Epithelial cell of prostate (primary cell): ENCODE measurements at regions not wholly inside any gene's neighbourhood (a gene's known extent, or its start where the extent isn't known, plus 50 kb on each side); places are given as distances from the start of the nearest gene placed in this dataset.
"Not testable (repeated sequence)": the region's sequence is repeated elsewhere in the genome, so short reads cannot be mapped to it uniquely, and the experiment has no call there.

Experiments
- DNase-seq: peaks from one replicate; pipeline ENCODE4 v3.0.0-alpha.2; 2011; ENCODE audit warnings: low read depth, low spot score
- H3K27ac ChIP-seq: fragments of 450-650 bp; 2 replicates; pipeline ENCODE4 v1.5.1; 2017; ENCODE audit warnings: mild to moderate bottlenecking

GRCh38 chr3:146382386-146382785 lies 87.0 kb downstream of the PLSCR2 start:
- no peak for DNase-seq

GRCh38 chr3:146380046-146380445 lies 89.3 kb downstream of the PLSCR2 start:
- H3K27ac ChIP-seq: no peak overlapping the region
- DNase-seq: no peak

More at GRCh38 chr3:146382386-146382785, 87.0 kb downstream of the PLSCR2 start:
- H3K27ac ChIP-seq: no peak overlapping the region

DNA sequence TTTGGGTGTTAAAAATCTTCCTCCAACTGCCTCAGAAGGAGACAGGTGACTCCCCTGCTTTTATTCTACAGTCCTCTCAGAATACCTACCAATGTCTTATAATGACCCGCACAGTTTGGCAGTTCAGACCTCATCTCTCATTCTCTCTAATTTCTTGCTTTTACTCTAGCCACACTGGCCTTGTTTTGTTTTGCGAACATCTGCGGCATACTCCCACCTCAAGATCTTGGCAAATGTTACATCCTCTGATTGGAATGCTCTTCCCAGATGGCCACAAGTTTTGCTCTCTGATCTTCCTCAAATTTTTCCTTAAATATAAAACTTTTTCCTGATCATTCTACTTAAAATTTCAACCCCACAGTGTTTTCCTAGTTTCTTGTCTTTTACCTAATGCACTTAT lies 94.1 kb downstream of the PLSCR2 start:
- H3K27ac ChIP-seq: no peak overlapping the region
- DNase-seq: no peak

GRCh38 chr3:146374146-146374545 lies 95.2 kb downstream of the PLSCR2 start:
- no peak overlapping the region for H3K27ac ChIP-seq
- no peak for DNase-seq

DNA sequence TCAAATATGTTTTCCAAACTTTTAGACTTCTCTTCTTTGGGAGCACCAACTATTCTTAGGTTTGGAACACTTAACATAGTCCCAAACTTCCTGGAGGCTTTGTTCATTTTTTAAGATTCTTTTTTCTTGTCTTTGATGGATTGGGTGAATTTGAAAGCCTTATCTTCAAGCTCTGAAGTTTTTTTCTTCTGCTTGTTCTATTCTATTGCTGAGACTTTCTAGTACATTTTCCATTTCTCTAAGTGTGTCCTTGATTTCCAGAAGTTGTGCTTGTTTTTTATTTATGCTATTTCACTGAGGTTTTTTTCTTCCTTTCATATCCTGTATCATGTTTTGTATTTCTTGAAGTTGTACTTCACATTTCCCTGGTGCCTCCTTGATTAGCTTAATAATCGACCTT lies 97.5 kb downstream of the PLSCR2 start:
- no peak for DNase-seq
- H3K27ac ChIP-seq: no peak overlapping the region

- H3K27ac ChIP-seq: no peak overlapping the region
- DNase-seq: no peak
Observed at GRCh38 chr3:146368882-146369523, 100.4 kb downstream of the PLSCR2 start.

DNA sequence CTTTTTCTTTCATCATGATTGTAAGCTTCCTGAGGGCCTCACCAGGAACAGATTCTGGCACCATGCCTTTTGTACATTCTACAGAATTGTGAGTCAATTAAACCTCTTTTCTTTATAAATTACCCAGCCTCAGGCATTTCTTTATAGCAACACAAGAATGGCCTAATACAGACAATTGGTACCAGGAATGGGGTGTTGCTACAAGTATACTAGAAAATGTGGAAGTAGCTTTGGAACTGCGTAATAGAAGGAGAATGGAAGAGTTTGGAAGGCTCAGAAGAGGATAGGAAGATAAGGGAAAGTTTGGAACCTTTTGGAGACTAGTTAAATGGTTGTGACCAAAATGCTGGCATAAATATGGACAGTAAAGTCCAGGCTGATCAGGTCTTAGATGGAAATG lies 108.9 kb upstream of the PLSCR4 start:
- H3K27ac ChIP-seq: no peak overlapping the region

GRCh38 chr3:146354421-146354820 lies 103.5 kb upstream of the PLSCR4 start:
- not testable (repeated sequence) for H3K27ac ChIP-seq, DNase-seq

More for the DNA sequence above, 108.9 kb upstream of the PLSCR4 start:
- no peak for DNase-seq

DNA sequence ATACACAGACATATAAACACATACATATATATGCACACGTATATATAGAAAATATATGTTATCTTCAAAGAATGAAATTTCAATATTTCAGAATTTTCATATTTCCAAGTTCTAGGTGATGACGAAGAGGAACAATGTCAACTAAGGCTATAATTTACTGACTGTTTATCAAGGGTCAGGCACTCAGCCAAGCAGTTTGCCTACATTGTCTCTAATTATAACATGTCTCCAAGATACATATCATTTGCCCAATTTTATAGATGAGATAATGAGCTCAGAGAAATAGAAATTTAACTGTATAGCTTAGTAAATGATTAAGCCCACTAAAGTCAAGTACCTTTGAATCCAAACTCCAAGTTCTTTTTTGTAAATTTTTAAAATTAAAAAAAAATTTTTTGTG lies 99.9 kb upstream of the PLSCR4 start:
- H3K27ac ChIP-seq: no peak overlapping the region
- no peak for DNase-seq

DNA sequence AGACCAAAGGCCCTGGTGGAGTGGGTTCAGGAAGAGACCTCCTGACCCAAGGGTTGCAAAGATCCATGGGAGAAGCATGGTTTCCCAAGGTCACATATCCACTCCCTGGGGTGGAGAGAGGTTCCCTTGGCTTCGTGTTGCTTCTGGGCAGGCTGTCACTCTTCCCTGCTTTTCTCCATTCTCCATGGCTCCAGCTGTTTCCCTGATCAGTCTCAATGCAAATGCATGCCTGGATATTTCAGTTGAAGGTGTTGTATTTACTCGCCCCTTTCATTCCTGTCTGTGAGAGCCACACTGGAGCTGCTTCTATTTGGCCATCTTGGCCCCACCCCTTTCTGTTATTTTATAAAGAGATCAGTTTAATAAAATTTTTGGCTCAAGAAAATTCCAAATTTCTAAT lies 95.0 kb upstream of the PLSCR4 start:
- H3K27ac ChIP-seq: no peak overlapping the region
- DNase-seq: no peak

- no peak overlapping the region for H3K27ac ChIP-seq
Observed at GRCh38 chr3:146343551-146343950, 92.6 kb upstream of the PLSCR4 start.

GRCh38 chr3:146342989-146343388 lies 92.1 kb upstream of the PLSCR4 start:
- H3K27ac ChIP-seq: no peak overlapping the region
- DNase-seq: no peak

More at GRCh38 chr3:146343551-146343950, 92.6 kb upstream of the PLSCR4 start:
- no peak for DNase-seq

GRCh38 chr3:146339349-146339748 lies 88.4 kb upstream of the PLSCR4 start:
- no peak overlapping the region for H3K27ac ChIP-seq
- DNase-seq: no peak

- H3K27ac ChIP-seq: no peak overlapping the region
- DNase-seq: no peak
Observed at GRCh38 chr3:146337991-146338390, 87.1 kb upstream of the PLSCR4 start.

DNA sequence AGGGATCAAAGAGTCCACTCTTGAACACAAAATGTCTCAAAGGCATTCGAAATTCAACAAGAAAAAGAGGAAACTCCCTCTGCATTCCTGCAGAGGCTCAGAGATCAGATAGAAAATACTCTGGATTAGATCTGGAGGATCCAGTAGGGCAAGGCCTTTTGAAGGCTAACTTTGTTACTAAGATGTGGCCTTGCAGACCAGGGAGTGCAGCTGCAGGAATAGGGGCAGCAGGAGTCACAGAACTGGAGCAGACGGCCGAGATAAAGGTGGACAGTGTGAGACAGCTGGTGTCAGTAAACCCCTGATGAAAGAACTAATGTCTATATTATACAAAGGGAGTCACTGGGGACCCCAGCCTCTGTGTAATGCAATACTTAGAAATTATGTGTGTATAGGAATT lies 84.5 kb upstream of the PLSCR4 start:
- no peak for DNase-seq
- H3K27ac ChIP-seq: no peak overlapping the region

DNA sequence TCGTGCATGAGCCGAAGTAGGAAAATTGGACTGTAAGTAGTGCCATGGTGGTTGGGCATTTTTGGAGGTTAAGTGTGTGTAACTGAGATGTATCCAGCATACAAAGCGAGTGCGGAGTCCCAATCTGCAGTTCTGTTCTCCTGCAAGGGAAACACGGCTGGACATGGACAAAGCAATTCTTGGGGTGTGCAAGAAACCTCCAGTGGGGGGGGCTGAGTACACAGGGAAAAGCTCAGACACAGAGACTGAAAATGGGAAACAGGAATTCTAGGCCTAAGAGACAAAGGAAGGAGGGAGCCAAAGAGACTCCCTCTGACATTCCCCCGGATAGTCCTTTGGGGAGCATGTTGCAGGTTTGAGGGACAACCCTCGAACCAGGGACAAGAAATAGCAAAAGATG lies 83.2 kb upstream of the PLSCR4 start:
- no peak overlapping the region for H3K27ac ChIP-seq
- DNase-seq: no peak

DNA sequence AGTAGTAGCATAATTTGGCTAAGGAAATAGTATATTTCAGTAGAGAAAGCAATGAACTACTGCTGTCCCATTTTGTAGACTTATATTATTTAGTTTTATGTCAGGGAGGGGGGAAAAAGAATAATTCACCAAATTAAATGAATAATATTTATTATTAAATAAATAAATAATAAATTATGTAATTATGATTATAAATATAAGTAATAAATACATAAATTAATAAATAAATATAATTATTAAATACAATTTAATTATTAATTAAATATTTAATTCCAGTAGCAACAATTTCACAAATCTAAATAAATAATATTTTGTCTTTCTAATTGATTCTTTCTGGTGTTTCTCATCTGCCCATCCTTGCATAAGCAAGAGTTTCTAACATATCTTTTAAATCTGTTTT lies 81.1 kb upstream of the PLSCR4 start:
- no peak for DNase-seq

DNA sequence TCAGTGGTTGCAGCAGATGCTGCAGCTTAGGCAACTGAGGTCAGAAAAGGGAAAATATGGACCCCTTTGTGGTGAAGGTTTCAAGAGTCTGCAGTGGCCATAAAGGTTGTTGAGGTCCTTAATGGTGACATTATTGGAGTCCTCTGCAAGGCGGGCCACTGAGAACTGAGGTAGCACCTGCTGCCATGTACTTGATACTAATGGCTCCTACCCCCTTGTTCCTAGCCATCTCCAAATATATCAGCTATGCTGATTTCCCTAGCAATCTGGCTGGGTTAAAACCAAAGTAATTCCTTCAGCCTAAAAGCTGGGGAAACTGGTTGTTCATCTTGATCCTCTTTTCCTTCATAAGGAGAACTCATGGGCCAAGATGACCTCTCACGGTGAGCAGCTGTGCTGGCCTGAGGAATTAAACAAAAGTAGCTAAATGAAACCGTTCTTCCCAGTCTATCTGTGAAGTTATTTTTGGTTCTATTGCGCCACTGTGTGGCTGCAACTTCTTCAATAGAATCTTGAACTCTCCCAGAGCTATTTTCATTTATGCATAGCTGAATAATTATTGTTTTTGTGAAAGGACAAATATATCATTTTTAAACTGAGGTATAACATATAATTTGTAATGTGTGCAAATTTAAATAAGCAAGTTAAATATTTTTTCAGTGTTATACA lies 76.1 kb upstream of the PLSCR4 start:
- DNase-seq: no peak

More for the DNA sequence above, 81.1 kb upstream of the PLSCR4 start:
- no peak overlapping the region for H3K27ac ChIP-seq

DNA sequence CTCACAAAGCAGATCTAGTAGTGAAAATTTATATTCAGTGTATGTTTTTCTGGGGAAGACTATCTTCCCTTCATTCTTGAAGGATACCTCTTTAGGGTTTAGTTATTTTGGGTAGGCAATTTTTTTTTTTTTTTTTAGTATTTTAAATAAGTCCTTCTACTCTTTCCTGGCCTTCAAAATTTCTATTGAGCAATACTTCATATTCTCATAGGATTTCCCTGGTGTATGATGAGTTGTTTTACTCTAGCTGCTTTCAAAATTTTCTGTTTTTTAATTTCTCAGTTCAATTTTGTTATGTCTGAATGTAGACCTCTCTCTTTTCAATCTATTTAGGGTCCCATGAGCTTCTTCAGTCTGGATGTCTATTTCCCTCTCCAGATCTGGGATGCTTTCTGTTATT lies 74.3 kb upstream of the PLSCR4 start:
- no peak overlapping the region for H3K27ac ChIP-seq

More for the DNA sequence above, 76.1 kb upstream of the PLSCR4 start:
- H3K27ac ChIP-seq: no peak overlapping the region

GRCh38 chr3:146322216-146322817 lies 71.4 kb upstream of the PLSCR4 start:
- no peak for DNase-seq
- no peak overlapping the region for H3K27ac ChIP-seq

More for the DNA sequence above, 74.3 kb upstream of the PLSCR4 start:
- DNase-seq: no peak

- DNase-seq: no peak
- no peak overlapping the region for H3K27ac ChIP-seq
Observed at GRCh38 chr3:146314871-146315270, 64.0 kb upstream of the PLSCR4 start.

- peak; percentile 31 for DNase-seq
- H3K27ac ChIP-seq: peak overlapping the region; percentile 23
Observed at GRCh38 chr3:146313746-146314111, 62.8 kb upstream of the PLSCR4 start.
